H1 (cell line): ENCODE measurements at regions not wholly inside any gene's neighbourhood (a gene's known extent, or its start where the extent isn't known, plus 50 kb on each side); places are given as distances from the start of the nearest gene placed in this dataset.

Experiments
- CTCF ChIA-PET: fragments of 300-600 bp; sonication (Branson Sonifier 250); formaldehyde crosslinking; loops from one replicate; lab custom pipeline; 2021; ENCODE audit not compliant: partially characterized antibody; lab: Charles Lee
- POLR2A ChIA-PET: fragments of 300-600 bp; sonication (Branson Sonifier 250); formaldehyde crosslinking; loops from one replicate; lab custom pipeline; 2021; ENCODE audit warnings: inconsistent platforms; ENCODE audit not compliant: partially characterized antibody; lab: Charles Lee
- DNase-seq, 2 experiments: peaks; one replicate each; pipeline versions ENCODE4 v3.0.0 to v3.0.0-alpha.2; 2010 to 2022; ENCODE audit warnings: low spot score in 2 of 2, low read depth in 1 of 2, mixed read lengths in 1 of 2
- FAIRE-seq: peaks from 2 replicates; lab custom pipeline; 2011; peaks lifted over from hg19 to GRCh38; lab: Jason Lieb, UNC
- H2AFZ ChIP-seq: 2 replicates; pipeline ENCODE4 v1.8.1; 2012; ENCODE audit warnings: low read length, inconsistent platforms
- H2AK5ac ChIP-seq: 2 replicates; pipeline ENCODE4 v1.6.1; 2013; ENCODE audit warnings: low read depth, low read length
- H2BK120ac ChIP-seq: replicated peaks from 2 replicates; pipeline ENCODE3; 2013; ENCODE audit warnings: low read depth, low read length, inconsistent platforms
- H2BK12ac ChIP-seq: 2 replicates; pipeline ENCODE4 v1.6.1; 2013; ENCODE audit warnings: low read depth, low read length
- H2BK15ac ChIP-seq: 2 replicates; pipeline ENCODE4 v1.6.1; 2013; ENCODE audit warnings: low read length
- H2BK20ac ChIP-seq: 2 replicates; pipeline ENCODE4 v1.6.1; 2013; ENCODE audit warnings: low read length
- H2BK5ac ChIP-seq: 2 replicates; pipeline ENCODE4 v1.6.1; 2013; ENCODE audit warnings: low read depth, low read length
- H3K14ac ChIP-seq: 2 replicates; pipeline ENCODE4 v1.6.1; 2013; ENCODE audit warnings: inconsistent platforms; ENCODE audit not compliant: insufficient read length
- H3K18ac ChIP-seq: 2 replicates; pipeline ENCODE4 v1.6.1; 2013; ENCODE audit warnings: low read length; ENCODE audit errors: extremely low read depth
- H3K23ac ChIP-seq: 2 replicates; pipeline ENCODE4 v1.6.1; 2013; ENCODE audit warnings: inconsistent platforms; ENCODE audit not compliant: insufficient read length
- H3K23me2 ChIP-seq: 2 replicates; pipeline ENCODE4 v1.6.1; 2013; ENCODE audit warnings: low read depth, low read length
- H3K27ac ChIP-seq: 2 replicates; pipeline ENCODE4 v1.6.1; 2011; ENCODE audit warnings: low read depth, low read length, inconsistent platforms
- H3K27me3 ChIP-seq, 4 experiments: replicated peaks in 1 of 4; 1 replicate in 1 of 4; 2 replicates in 3 of 4; pipeline versions ENCODE4 v1.6.1 to v1.8.1; 2011 to 2013; ENCODE audit warnings: low read length in 3 of 4, mild to moderate bottlenecking in 3 of 4, inconsistent platforms in 2 of 4, mixed read lengths in 2 of 4, moderate library complexity in 1 of 4; ENCODE audit not compliant: control insufficient read depth in 3 of 4, insufficient read depth in 3 of 4; ENCODE audit errors: extremely low read depth in 1 of 4
- H3K36me3 ChIP-seq, 4 experiments: 2 replicates each; pipeline versions ENCODE4 v1.6.1 to v1.8.1; 2011 to 2013; ENCODE audit warnings: mild to moderate bottlenecking in 4 of 4, low read length in 3 of 4, moderate library complexity in 2 of 4, control low read depth in 1 of 4, inconsistent platforms in 1 of 4; ENCODE audit not compliant: insufficient read depth in 4 of 4, control insufficient read depth in 2 of 4
- H3K4ac ChIP-seq: replicated peaks from 2 replicates; pipeline ENCODE3; 2013; ENCODE audit warnings: low read length, low read depth, mixed read lengths, inconsistent platforms; ENCODE audit not compliant: insufficient read length
- H3K4me1 ChIP-seq, 4 experiments: replicated peaks in 1 of 4; 1 replicate in 1 of 4; 2 replicates in 3 of 4; pipeline versions ENCODE4 v1.6.1 to v1.8.1; 2011 to 2013; ENCODE audit warnings: low read length in 3 of 4, inconsistent platforms in 2 of 4, mixed read lengths in 1 of 4; ENCODE audit not compliant: insufficient read depth in 4 of 4, control insufficient read depth in 3 of 4
- H3K4me2 ChIP-seq, 2 experiments: 2 replicates each; pipeline versions ENCODE4 v1.6.1 to v1.8.1; 2011 to 2013; ENCODE audit warnings: low read depth in 2 of 2, low read length in 2 of 2, control low read depth in 1 of 2, inconsistent platforms in 1 of 2, mild to moderate bottlenecking in 1 of 2; ENCODE audit not compliant: insufficient read depth in 1 of 2
- H3K4me3 ChIP-seq, 4 experiments: fragments of 200-600, 300-600 bp in 1 of 4; sonication (generic), shearing (Covaris generic), sonication (Bioruptor Twin) in 1 of 4; 2 replicates each; pipeline versions ENCODE4 v1.5.1 to v1.8.1; 2011 to 2016; ENCODE audit warnings: low read length in 4 of 4, low read depth in 3 of 4, control low read depth in 2 of 4, inconsistent platforms in 2 of 4, mild to moderate bottlenecking in 2 of 4, mixed read lengths in 1 of 4, moderate library complexity in 1 of 4; ENCODE audit not compliant: insufficient read depth in 2 of 4; ENCODE audit errors: extremely low read depth in 1 of 4
- H3K56ac ChIP-seq: replicated peaks from 2 replicates; pipeline ENCODE3; 2013; ENCODE audit warnings: low read depth, mild to moderate bottlenecking, mixed read lengths, low read length, inconsistent platforms; ENCODE audit not compliant: insufficient read length
- H3K79me1 ChIP-seq: 2 replicates; pipeline ENCODE4 v1.6.1; 2013; ENCODE audit warnings: low read depth, low read length, control low read depth
- H3K79me2 ChIP-seq, 2 experiments: 2 replicates each; pipeline versions ENCODE4 v1.6.1 to v1.8.1; 2012 to 2013; ENCODE audit warnings: low read length in 2 of 2, mild to moderate bottlenecking in 2 of 2, inconsistent platforms in 1 of 2; ENCODE audit not compliant: insufficient read depth in 2 of 2, control insufficient read depth in 1 of 2
- H3K9ac ChIP-seq, 4 experiments: replicated peaks in 1 of 4; 1 replicate in 1 of 4; 2 replicates in 3 of 4; pipeline versions ENCODE4 v1.6.1 to v1.8.1; 2011 to 2013; ENCODE audit warnings: low read depth in 3 of 4, low read length in 3 of 4, control low read depth in 2 of 4, mild to moderate bottlenecking in 2 of 4, moderate library complexity in 2 of 4, inconsistent platforms in 1 of 4; ENCODE audit errors: extremely low read depth in 1 of 4
- H3K9me3 ChIP-seq, 2 experiments: 2 replicates each; pipeline versions ENCODE4 v1.6.1 to v1.8.1; 2012 to 2013; ENCODE audit warnings: mild to moderate bottlenecking in 2 of 2, moderate library complexity in 2 of 2, control low read depth in 1 of 2, inconsistent platforms in 1 of 2, low read depth in 1 of 2, low read length in 1 of 2, mixed read lengths in 1 of 2; ENCODE audit not compliant: insufficient read depth in 2 of 2
- H4K20me1 ChIP-seq, 2 experiments: replicated peaks in 1 of 2; 2 replicates each; pipeline versions ENCODE3 to v1.8.1; 2011 to 2013; ENCODE audit warnings: inconsistent platforms in 2 of 2, low read length in 2 of 2, mild to moderate bottlenecking in 1 of 2; ENCODE audit not compliant: insufficient read depth in 2 of 2, control insufficient read depth in 1 of 2
- H4K5ac ChIP-seq: 2 replicates; pipeline ENCODE4 v1.6.1; 2013; ENCODE audit warnings: low read length, low read depth, mixed read lengths, inconsistent platforms; ENCODE audit not compliant: insufficient read length
- H4K8ac ChIP-seq: 2 replicates; pipeline ENCODE4 v1.8.0; 2013; ENCODE audit warnings: mild to moderate bottlenecking, moderate library complexity, low read length, inconsistent platforms; ENCODE audit not compliant: insufficient read depth; ENCODE audit errors: extremely low read depth
- H4K91ac ChIP-seq: replicated peaks from 2 replicates; pipeline ENCODE3; 2013; ENCODE audit warnings: low read length, mixed read lengths, inconsistent platforms; ENCODE audit not compliant: insufficient read length
- NRF1 ChIP-seq: IDR thresholded peaks from 2 replicates; pipeline ENCODE4 v1.6.1; 2011; ENCODE audit warnings: mild to moderate bottlenecking, low read depth, low read length, improper control_type of control experiment
- WGBS, 2 experiments: shearing (Covaris generic) in 1 of 2; methylation state at CpG; one replicate each; pipeline versions ENCODE4 v1.1.6 to v1.1.7; 2013 to 2015; ENCODE audit warnings: low lambda C conversion rate in 2 of 2, mixed read lengths in 2 of 2, inconsistent platforms in 1 of 2, low coverage in 1 of 2, missing lambda C conversion rate in 1 of 2; ENCODE audit not compliant: insufficient replicate concordance in 2 of 2, insufficient coverage in 1 of 2, insufficient read length in 1 of 2; ENCODE audit errors: extremely low coverage in 1 of 2, missing lambda C conversion rate in 1 of 2; 5-methylcytosine and 5-hydroxymethylcytosine counted together

DNA sequence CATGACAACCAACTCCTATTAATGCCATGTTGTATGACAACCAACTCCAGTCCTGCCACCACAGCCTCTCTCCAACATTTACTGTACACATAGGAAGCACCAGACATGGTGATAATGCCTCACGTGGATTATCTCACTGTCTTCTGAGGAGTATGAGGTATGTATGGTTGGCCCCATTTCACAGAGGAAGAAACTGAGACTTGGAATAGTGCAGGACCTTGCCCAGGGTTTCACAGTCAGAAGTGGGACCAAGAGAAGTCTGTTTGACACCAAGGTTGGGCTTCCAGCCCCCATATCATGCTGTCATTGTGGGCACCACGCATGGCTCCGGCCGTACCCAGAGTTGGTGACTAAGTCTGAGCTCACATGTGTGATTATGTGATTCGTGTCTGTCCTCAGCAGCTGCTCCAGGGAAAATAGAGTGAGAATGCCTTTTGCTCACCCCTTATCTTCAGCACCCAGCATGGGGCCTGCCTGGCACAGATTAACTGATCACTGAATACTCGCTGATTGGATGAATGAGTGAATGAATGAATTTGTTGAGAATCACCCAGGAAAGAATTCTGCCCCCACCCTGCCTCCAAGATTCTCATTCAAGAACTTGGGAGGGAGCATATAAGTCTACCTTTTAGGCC lies 204.1 kb upstream of the NLRP1 start:
- FAIRE-seq (no peak), DNase-seq (no peak)
- no peaks in the 10 kb centered on the region for H3K36me3 ChIP-seq
- WGBS, 2 experiments: 94% methylated on average over 6 of the region's 6 CpGs; no CpG with 5 or more reads in 1 of the 2 experiments
- no peak for TF ChIP-seq NRF1
- no peak overlapping the region for H3K56ac ChIP-seq
- H3K9ac ChIP-seq: no peak overlapping the region
- H4K8ac ChIP-seq: no peak overlapping the region
- H2BK12ac ChIP-seq: no peak overlapping the region
- no peak overlapping the region for H2BK15ac ChIP-seq
- no peak overlapping the region for H3K4me2 ChIP-seq
- no peak overlapping the region for H2AK5ac ChIP-seq
- no peaks in the 10 kb centered on the region for H4K20me1 ChIP-seq
- H3K18ac ChIP-seq: no peak overlapping the region
- no peak overlapping the region for H2BK20ac ChIP-seq
- H3K79me1 ChIP-seq: no peaks in the 10 kb centered on the region
- H2BK5ac ChIP-seq: no peak overlapping the region
- ChIA-PET CTCF (interaction anchor here (1.1 kb wide), 1 partner anchor 10 kb away, joined by 3 read pairs; no protein-coding TSS in a partner anchor), POLR2A (no interaction called here)
- H2BK120ac ChIP-seq: no peak overlapping the region
- no peak overlapping the region for H3K27ac ChIP-seq
- no peak overlapping the region for H4K5ac ChIP-seq
- no peaks in the 10 kb centered on the region for H3K27me3 ChIP-seq
- H3K4me1 ChIP-seq: peaks cover 0 to 3% (median under 1%) of the 10 kb centered on the region in 4 experiments; a peak in 3 of 7 replicates
- no peak overlapping the region for H3K4me3 ChIP-seq
- H3K14ac ChIP-seq: no peak overlapping the region
- H3K9me3 ChIP-seq: peaks cover 9 to 11% of the 10 kb centered on the region in 2 experiments; a peak in 3 of 4 replicates
- no peak overlapping the region for H4K91ac ChIP-seq
- H2AFZ ChIP-seq: no peak overlapping the region
- no peak overlapping the region for H3K23ac ChIP-seq
- H3K4ac ChIP-seq: no peak overlapping the region
- H3K79me2 ChIP-seq: no peaks in the 10 kb centered on the region
- no peaks in the 10 kb centered on the region for H3K23me2 ChIP-seq
